ENCODE measurements at regions not wholly inside any gene's neighbourhood (a gene's known extent, or its start where the extent isn't known, plus 50 kb on each side); places are given as distances from the start of the nearest gene placed in this dataset.

GRCh38 chr13:74413482-74413881, 279.3 kb upstream of the KLF12 start:
- Histone ChIP-seq H3K23ac (ENCODE audit: insufficient read length) (no peak overlapping the region), H3K14ac (ENCODE audit: insufficient read length) (no peak overlapping the region), H2AFZ (ENCODE audit: low read length) (no peak overlapping the region), H2AK5ac (ENCODE audit: low read depth, low read length) (no peak overlapping the region), H3K27ac (ENCODE audit: low read depth, low read length) (no peak overlapping the region), H3K4me1 (replicated peaks in 1 of 4; ENCODE audit: control insufficient read depth in 3 of 4, insufficient read depth in 4 of 4, low read length in 3 of 4) (no peaks in the 10 kb centered on the region), H3K23me2 (ENCODE audit: low read depth, low read length) (no peaks in the 10 kb centered on the region), H3K27me3 (replicated peaks in 1 of 4; ENCODE audit: control insufficient read depth in 3 of 4, extremely low read depth in 1 of 4, insufficient read depth in 3 of 4, low read length in 3 of 4) (no peaks in the 10 kb centered on the region), H4K91ac (replicated peaks; ENCODE audit: insufficient read length, low read length) (no peak overlapping the region), H3K9ac (replicated peaks in 1 of 4; ENCODE audit: extremely low read depth in 1 of 4, low read depth in 3 of 4, low read length in 3 of 4) (no peak overlapping the region), H3K4me3 (ENCODE audit: extremely low read depth in 1 of 4, insufficient read depth in 2 of 4, low read depth in 3 of 4, low read length in 4 of 4) (no peak overlapping the region), H2BK12ac (ENCODE audit: low read depth, low read length) (no peak overlapping the region), H3K4me2 (ENCODE audit: insufficient read depth in 1 of 2, low read depth in 2 of 2, low read length in 2 of 2) (no peak overlapping the region), H3K79me1 (ENCODE audit: low read depth, low read length) (no peaks in the 10 kb centered on the region), H3K9me3 (ENCODE audit: insufficient read depth in 2 of 2, low read depth in 1 of 2, low read length in 1 of 2) (no peaks in the 10 kb centered on the region), H2BK120ac (replicated peaks; ENCODE audit: low read depth, low read length) (no peak overlapping the region), H3K18ac (ENCODE audit: extremely low read depth, low read length) (no peak overlapping the region), H4K20me1 (replicated peaks in 1 of 2; ENCODE audit: control insufficient read depth in 1 of 2, insufficient read depth in 2 of 2, low read length in 2 of 2) (no peaks in the 10 kb centered on the region), H3K4ac (replicated peaks; ENCODE audit: insufficient read length, low read depth, low read length) (no peak overlapping the region), H3K56ac (replicated peaks; ENCODE audit: insufficient read length, low read depth, low read length) (no peak overlapping the region), H4K5ac (ENCODE audit: insufficient read length, low read depth, low read length) (no peak overlapping the region), H2BK5ac (ENCODE audit: low read depth, low read length) (no peak overlapping the region), H4K8ac (ENCODE audit: extremely low read depth, insufficient read depth, low read length) (no peak overlapping the region), H3K36me3 (ENCODE audit: control insufficient read depth in 2 of 4, insufficient read depth in 4 of 4, low read length in 3 of 4) (0 out of 8 replicates have a peak, but pooled peaks cover 0 to 2% (median 0%) of the 10 kb centered on the region in 4 experiments), H2BK15ac (ENCODE audit: low read length) (no peak overlapping the region), H2BK20ac (ENCODE audit: low read length) (no peak overlapping the region), H3K79me2 (ENCODE audit: control insufficient read depth in 1 of 2, insufficient read depth in 2 of 2, low read length in 2 of 2) (no peaks in the 10 kb centered on the region)
- ChIA-PET POLR2A (ENCODE audit: partially characterized antibody) (no interaction called here), CTCF (ENCODE audit: partially characterized antibody) (no interaction called here)
- FAIRE-seq (no peak), DNase-seq (ENCODE audit: low read depth in 1 of 2, low spot score in 2 of 2) (no peak)
- 92% methylated on average over 5 of the region's 8 CpGs; no CpG with 5 or more reads in 1 of the 2 experiments for WGBS, 2 experiments (ENCODE audit: extremely low coverage in 1 of 2, insufficient coverage in 1 of 2, insufficient read length in 1 of 2, insufficient replicate concordance in 2 of 2, low coverage in 1 of 2, low lambda C conversion rate in 2 of 2, missing lambda C conversion rate in 1 of 2)
- no peak for TF ChIP-seq ATF2 (IDR thresholded peaks at IDR 0.05; ENCODE audit: low read length)
- TF ChIP-seq POLR2AphosphoS5 (IDR thresholded peaks at IDR 0.05; ENCODE audit: low read depth, low read length) = no peak
- TF ChIP-seq BACH1 (IDR thresholded peaks at IDR 0.05; ENCODE audit: low read length) = no peak
- no peak for TF ChIP-seq HDAC6 (IDR thresholded peaks at IDR 0.05; ENCODE audit: low read depth, low read length)
- TF ChIP-seq CEBPB (IDR thresholded peaks at IDR 0.05; ENCODE audit: low read depth, low read length) = no peak
- no peak for TF ChIP-seq GTF2F1 (IDR thresholded peaks at IDR 0.05; ENCODE audit: borderline replicate concordance, low read depth, low read length)
- no peak for TF ChIP-seq TBP (IDR thresholded peaks at IDR 0.05; ENCODE audit: low read depth, low read length)
- TF ChIP-seq EZH2 (IDR thresholded peaks at IDR 0.05; ENCODE audit: low read depth, low read length, severe bottlenecking) = no peak
- no peak for TF ChIP-seq RBBP5 (IDR thresholded peaks at IDR 0.05; ENCODE audit: borderline replicate concordance, low read depth, low read length)
- no peak for TF ChIP-seq RFX5 (IDR thresholded peaks at IDR 0.05; ENCODE audit: borderline replicate concordance, low read depth, low read length)
- TF ChIP-seq ATF3 (IDR thresholded peaks at IDR 0.05; ENCODE audit: insufficient read depth, low read depth, low read length) = no peak
- TF ChIP-seq ASH2L (IDR thresholded peaks at IDR 0.05; ENCODE audit: low read length) = no peak
- TF ChIP-seq MAFK (IDR thresholded peaks at IDR 0.05; ENCODE audit: low read depth, low read length) = no peak
- TF ChIP-seq CHD2 (IDR thresholded peaks at IDR 0.05; ENCODE audit: low read length) = no peak
